GM19351 (cell line): ENCODE measurements at regions not wholly inside any gene's neighbourhood (a gene's known extent, or its start where the extent isn't known, plus 50 kb on each side); places are given as distances from the start of the nearest gene placed in this dataset.
A peak's percentile ranks its signal among the peaks of the same experiment; 100 is the strongest.
"Not testable (repeated sequence)": the region's sequence is repeated elsewhere in the genome, so short reads cannot be mapped to it uniquely, and the experiment has no call there.

Experiments
- ATAC-seq: cut with Tn5 transposase; IDR thresholded peaks from one replicate; pipeline ENCODE4 v1.9.1; 2021; ENCODE audit warnings: mild to moderate bottlenecking, moderate library complexity; ENCODE audit not compliant: unreplicated experiment

DNA sequence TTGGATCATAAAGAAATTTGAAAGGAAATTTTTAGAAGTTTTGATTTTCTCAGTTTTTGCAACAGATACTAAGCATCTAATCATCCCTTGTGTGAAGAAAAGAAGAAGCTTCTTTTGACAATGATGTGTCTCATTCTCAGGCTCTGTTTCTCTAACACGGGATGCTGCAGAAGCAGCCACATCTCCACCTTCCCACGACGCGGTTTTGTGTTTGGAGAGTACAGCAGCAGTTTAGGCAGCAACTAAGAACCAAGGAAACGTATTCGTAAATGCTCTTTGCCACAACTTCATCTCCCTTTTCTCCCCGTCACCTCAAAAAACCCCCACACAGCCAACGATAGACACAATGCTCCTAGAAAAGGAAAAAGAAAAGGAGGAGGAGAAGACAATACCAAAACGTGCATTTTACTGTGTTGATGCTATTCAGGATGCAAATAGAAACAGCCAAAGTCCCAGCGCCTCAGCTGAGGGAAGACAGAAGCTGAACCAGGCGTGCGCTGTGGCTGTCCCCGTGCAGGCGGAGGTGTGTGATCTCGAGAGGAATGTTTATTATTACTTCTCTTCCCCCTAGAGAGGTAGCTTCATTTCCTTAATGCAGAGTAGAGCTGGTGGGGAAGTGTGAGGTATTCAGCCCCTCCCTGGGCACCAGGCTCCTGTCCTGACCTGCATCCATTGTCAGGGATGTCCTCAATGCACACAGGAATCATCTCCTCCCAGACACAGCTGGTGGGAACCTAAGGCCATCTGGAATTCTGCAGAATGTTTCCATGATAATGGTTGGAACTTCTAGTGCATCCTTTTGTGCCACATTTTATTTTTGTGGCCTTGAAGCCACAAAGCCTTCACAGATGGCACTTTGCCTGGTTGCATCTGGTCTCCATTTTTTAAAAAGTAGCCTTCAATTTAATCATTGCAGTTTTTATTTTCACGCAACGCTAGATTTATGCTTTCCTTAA lies 174.6 kb upstream of the KLF6 start:
- ATAC-seq = no peak

DNA sequence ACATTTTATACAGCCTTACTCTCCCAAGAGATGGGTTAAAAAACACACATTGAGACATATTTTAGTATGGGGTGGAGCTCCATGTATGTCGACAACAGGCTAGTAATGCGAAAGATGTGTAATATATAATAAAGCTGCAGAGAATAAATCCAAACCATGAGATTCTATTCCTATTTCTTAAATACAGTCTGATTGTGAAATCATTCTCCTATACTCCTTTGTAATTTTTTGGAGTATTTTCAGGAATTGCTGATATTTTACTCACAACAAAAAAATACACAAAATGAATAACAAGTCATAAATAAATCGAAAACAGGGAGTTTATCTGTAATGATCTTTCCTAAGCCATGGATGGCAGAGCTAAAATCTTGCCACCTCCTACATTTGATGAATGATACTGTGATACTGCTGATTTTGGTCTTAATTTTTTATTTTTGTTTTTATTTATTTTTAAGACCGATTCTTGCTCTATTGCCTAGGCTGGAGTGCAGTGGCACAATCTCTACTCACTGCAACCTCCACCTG lies 173.5 kb upstream of the KLF6 start:
- no peak for ATAC-seq

DNA sequence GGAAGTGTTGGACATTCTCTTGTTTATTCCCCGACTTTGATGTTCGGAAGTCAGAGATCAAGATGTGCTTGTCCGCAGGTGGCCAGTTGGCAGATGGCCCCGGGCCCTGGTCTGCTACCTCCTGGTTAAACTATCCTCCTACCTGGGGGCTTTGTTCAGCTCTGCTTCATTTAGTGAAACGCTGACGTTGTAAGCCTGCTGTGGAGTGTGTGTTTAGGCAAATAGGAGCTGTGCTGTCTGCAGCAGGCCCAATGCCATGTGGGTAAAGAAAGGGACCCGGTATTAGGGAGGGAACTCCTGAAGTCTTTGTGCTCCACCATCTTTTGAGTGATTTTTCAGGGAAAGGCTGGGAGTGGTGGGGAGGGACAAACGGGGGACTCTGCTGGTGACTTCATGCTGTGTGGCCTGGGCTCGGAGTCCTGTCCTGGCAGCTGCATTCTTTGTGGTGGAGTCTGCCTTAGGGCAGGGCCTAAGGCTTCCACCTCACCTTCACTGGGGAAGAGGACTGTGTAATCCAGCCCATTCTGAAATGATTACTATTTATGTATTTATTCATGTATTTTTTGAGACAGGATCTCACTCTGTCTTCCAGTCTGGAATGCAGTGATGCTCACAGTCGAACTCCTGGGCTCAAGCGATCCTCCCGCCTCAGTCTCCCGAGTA lies 171.1 kb upstream of the KLF6 start:
- ATAC-seq = no peak

DNA sequence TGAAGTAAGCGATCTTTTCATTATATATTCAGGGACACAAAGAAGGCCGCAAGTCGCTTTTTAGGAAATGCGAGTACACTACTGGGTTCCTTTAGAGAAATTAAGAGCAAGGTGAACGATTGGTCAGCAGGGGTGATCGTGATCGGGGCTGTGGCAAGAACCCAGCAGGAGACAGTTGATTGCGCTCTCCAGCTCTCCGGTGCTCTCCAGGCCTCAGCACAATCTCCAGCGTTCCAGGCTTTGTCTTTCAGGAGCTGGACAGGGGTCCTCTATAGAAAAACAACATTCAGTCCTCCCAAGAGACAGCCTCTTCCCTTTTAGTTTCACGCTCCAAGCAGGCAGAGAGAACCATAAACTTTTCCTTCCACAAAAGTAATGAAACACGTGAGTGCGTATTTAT lies 170.5 kb upstream of the KLF6 start:
- ATAC-seq = no peak

DNA sequence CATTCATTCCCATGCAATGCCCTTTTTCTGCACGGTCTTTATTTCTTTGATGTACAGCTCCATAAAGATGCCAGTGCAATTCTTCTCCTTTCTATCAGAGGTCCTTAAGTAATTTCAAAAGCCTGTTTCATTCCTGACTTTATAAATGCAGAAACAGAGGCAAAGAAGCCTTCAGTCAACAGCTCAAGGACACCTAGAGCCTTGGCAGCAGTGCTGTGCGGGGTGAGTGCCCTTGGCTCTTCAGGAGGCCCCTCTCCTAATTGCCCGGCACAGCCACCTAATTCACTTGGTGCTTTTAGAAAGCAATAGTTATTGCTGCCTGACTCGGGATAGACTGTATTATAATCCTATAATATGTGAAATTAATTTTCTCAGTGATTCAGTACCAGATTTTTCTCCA lies 169.6 kb upstream of the KLF6 start:
- no peak for ATAC-seq

DNA sequence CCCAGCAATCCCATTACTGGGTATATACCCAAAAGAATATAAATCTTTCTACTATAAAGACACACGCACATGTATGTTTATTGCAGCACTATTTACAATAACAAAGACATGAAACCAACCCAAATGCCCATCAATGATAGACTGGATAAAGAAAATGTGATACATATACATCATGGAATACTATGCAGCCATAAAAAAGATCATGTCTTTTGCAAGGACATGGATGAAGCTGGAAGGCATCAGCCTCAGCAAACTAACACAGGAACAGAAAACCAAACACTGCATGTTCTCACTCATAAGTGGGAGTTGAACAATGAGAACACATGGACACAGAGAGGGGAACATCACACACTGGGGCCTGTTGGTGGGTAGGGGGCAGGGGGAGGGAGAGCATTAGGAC lies 169.0 kb upstream of the KLF6 start:
- not testable (repeated sequence) for ATAC-seq

DNA sequence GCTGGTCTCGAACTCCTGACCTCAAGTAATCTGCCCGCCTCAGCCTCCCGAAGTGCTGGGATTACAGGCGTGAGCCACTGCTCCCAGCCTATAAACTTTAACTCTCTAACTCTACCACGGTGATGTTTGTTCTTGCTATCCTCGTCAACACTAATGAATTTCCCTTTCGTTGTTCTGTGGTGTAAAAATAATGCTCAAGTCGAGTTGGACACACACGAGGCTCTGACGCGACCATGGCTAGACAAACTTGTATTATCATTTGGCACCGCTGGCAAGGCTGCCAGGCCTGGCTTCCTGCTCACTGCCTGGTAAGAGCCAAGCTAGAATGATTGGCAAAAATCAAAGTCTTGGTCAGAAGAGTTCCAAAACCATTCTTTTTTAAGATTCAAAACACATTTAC lies 167.0 kb upstream of the KLF6 start:
- ATAC-seq = no peak

DNA sequence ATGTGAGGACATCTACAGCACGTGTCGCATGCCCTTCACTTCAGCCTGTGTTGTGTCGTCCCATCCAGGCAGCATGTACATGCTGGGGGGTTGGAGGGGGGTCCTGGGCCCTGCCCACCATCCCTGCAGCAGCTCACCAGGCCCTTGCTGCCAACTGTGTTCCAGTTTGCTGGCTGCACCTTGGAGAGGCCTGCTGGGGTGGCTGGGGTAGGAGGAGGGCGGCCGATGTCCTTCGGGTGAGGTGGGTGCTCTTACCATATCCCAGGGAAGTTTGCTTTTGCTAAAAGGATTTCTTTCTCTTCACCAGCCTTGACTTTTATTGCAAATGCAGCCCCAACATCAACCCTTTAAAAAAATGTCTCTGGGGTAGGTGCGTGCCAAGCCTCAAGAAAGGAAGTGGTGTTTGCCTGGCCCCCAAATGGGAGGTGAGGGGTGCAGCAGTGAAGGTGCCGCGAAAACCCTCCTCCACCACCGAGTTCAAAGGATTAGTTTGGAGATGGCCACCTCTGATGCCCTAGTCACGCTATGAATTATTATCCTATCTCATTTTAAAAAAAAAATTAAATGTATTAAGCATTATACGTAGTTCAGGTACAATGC lies 165.8 kb upstream of the KLF6 start:
- ATAC-seq = no peak

DNA sequence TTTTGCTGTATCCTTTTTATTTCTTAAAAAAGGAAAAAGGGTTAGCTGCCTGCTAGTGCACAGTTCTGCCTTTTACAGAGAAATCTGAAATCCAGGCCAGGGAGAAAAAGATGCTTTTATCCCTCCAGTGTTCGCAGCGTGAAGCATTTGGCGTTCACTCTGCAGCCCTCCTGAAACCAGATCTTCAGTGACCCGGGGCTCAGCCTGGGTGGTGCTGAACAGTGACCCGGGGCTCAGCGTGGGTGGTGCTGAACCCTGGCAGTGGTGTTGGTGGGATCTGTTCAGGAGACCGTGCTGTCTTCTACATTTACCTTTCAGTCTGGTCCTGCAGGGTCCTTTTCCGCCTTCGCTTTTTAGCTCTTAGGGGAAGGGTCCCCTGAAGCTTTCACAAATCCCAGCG lies 164.7 kb upstream of the KLF6 start:
- no peak for ATAC-seq

DNA sequence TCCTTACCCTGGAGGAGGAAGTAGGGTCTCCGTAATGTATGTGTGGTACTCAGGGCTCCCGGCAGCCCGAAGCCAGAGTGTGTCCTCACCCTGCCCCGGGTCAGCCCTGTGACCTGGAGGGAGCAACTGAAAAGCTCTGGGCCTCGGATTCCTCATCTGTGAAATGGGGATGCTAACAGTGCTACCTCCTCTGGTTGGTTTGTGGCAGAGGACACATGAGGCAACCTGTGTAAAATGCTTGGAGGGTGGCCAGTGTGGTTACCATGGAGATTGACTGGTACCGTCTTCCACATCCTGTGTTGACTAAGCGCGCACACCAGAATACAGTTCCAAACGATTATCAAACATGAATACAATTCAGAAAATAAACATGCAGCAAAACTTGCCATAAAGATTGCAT lies 163.8 kb upstream of the KLF6 start:
- ATAC-seq = no peak

DNA sequence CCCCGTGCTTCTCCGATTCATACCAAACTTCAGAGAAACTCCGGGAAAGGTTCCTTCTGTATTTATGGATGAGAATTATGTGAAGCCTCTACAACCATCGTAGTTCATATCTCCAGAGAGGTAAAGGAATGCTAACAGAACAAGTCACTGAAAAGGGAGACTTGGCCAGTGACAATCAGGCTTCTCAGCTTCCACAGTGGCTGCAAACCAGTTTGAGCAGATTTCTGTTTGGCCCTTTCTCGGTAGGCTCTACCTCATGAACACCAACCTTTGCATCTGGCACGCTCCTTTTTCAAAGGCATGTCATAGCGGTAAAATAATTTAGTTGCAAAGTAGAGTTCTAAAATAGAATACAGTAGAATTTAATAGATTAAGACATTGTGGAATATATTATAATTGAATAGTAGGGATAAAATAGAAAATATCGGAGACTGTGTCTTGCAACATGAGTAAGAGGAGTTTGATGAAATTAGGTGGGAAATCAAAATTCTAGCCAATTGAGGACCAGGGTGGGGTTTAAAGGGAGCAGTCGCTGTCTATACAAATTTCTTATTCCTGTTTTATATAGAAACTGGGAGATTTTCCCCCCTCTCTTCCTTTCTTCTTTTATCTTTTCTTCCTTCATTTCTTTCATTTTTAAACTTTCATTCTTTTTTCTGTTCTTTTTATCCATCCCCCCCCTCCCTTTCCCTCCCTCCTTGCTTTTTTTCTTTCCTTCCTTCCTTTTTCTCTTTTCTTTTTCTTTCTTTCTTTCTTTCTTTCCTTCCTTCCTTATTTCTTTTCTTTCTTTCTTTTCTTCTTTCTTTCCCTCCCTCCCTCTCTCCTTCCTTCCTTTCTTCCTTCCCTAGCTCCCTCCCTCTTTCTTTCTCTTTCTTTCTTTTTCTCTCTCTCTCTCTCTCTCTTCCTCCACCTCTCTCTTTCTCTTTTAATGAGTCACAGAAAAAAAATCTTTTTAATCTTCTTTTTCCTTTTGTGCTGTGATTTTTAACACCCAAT lies 161.5 kb upstream of the KLF6 start:
- ATAC-seq = no peak

DNA sequence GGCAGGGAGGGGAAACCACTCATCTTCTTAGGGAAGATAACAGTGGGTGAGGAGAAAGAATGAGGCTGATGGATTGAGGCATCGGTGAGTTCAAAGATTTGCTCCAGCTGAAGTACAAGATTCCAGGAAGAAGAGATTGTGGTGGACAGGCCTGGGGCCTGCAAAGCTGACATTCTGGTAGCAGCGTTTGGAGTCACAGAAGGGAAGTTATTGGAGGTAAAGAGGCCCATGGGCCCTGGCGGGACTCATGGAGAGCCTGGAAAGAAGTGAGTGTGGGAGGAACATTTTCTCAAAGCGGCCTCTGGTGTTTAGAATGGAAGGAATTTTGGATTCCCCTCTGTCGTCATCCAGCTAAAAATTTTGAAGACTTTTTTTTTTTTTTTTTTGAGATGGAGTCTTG lies 160.0 kb upstream of the KLF6 start:
- ATAC-seq = no peak

DNA sequence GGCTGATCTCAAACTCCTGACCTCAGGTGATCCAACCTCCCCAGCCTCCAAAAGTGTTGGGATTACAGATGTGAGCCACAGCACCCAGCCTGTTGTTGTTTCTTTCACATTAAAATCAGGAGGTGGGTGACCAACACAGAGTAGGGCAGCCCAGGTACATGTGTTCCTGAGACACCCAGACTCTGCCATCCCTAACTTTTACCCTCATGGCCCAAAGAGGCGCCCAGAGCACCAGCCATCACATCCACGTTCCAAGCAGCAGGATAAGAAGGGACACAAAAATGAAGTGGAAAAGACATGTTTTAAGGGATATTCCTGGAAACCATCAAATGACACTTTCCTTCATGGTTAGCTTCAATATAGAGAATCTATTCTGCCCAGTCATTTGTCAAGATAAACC lies 159.6 kb upstream of the KLF6 start:
- ATAC-seq = no peak

DNA sequence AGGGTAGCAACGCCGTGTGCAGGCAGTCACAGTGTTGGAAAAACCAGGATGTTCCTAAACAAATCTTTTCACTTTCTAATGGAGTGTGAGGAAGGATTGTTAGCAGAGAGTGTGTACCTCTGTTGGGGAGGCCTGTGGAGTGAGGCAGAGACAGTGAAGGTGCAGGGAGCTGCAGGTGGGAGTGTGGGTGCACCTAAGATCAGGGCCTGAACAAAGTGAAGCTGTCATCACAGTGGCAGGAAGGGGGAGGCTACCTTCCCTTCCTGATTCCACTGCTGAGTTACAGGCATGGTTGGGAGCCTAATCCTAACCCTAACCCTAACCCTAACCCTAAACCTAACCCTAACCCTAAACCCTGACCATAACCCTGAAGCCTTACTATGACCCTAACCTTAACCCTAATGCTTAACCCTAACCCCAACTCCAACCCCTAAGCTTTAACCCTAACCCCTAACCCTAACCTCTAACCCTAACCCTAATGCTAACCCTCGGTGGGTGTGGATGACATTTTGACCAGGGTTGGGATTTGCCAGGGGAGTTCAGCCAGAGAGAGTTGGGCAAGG lies 158.8 kb upstream of the KLF6 start:
- ATAC-seq = no peak

DNA sequence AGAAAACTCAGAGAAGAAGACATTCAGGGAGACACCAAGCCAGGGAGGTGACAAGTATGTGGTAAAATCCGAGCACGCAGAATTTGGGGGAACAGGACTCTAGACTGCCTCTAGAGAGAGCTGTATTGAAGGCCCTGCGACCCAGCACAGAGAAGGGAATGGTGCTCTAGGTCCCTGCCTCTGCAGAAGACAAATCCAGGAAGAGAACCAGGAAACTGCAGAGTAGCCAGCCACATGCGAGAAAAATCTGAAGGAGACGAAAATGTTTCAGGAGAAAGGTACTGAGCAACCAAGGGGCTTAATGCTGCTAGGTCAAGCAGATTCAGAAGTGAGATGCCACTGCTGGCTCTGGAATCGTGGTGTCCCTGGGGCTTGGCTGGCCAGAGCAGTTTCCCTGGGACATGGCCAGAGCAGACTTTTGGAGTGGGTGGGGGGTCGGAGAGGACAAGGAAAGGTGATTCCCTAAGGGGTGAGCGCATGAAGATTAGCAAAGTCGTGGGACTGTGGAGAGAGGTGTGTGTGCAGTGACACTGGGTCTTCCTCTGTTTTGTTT lies 158.0 kb upstream of the KLF6 start:
- ATAC-seq = no peak

DNA sequence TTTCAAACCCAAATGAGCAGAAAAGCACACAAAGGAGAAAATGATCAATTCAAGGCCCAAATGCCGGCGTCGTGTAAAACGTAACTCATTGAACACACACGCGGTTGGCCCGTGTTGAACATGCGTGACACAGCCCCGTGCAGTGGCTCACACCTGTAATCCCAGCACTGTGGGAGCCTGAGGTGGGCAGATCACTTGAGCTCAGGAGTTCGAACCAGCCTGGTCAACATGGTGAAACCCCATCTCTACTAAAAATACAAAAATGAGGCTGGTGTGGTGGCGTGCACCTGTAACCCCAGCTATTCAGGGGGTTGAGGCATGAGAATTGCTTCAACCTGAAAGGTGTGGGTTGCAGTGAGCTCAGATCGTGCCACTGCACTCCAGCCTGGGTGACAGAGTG lies 156.7 kb upstream of the KLF6 start:
- ATAC-seq = no peak

DNA sequence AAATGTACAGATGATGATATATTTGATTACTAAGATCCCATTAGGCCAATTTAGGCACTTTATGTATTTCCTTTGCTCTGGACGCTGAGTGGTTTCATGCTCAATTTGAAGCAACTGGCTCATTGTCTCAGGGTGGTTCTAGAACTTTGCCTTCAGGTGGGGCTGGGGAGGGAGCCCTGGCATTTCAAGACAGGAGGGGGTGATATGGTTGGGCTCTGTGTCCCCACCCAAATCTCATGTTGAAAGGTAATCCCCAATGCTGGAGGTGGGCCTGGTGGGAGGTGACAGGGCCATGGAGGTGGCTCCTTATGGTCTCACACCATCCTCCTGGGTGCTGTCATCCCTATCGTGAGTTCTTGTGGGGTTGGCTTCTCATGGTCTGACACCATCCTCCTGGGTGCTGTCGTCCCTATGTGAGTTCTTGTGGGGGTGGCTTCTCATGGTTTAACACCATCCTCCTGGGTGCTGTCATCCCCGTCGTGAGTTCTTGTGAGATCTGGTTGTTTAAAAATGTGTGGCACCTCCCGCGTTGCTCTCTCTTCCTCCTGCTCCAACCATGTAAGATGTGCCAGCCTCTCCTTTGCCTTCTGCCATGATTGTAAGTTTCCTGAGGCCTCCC lies 151.5 kb upstream of the KLF6 start:
- ATAC-seq = no peak

DNA sequence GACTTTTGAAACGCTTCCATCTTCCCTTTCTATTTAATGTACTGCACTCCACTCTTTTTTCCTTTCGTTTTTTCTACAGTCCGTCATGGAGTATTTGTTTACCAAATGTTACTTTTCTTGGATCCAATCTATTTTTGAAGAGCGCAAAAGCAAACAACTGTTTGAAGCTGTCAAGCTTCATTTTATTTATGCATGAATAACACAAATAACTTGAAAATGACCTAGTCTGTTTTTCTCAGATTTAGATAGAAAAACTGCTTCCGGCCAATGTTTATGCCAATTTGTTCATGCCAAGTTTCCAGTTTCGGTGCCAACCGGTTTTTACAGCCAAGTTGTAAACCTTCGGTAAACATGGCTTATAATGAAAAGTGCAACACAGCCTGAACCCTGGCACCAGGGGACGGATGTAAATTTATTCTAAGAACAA lies 150.9 kb upstream of the KLF6 start:
- no peak for ATAC-seq

DNA sequence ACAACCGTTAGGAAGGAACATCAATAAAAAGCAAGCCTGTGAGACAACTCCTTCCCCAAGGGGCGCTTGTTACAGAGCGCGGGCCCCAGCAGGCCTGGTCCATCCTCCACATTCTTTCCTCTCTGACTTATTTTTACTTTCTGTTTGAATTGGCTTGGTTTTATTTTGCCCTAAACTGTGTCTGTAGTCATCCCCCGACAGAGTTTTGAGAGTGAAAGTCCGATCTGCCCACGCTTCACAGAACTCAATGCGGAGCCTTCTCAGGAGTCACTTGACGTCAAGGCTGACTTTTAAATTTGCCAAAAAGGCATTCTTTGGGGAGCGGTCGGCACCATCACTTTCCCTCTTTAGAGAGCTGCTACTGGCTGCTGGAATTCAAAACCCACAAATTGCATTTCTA lies 150.1 kb upstream of the KLF6 start:
- ATAC-seq = peak; percentile 100
